ENCODE measurements at regions not wholly inside any gene's neighbourhood (a gene's known extent, or its start where the extent isn't known, plus 50 kb on each side); places are given as distances from the start of the nearest gene placed in this dataset.

DNA sequence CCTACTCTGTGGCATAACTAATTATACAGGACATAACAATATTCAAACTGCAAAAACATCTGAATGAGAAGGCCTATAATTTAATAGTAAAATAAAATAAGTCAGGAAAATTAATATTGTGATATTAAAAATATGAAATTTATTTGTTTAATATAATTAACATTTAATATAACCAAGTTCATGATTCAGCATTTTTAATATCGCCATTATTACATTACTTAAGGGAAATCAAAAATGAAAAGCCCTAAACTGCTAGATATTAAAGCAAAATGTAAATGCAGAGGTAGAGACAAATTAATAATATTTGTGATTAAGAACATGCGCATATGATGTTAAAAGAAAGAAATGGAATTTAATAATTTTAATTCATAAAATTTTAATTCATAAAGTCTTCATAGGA, 683.4 kb upstream of the EYS start:
- Histone ChIP-seq H3K36me3 (ENCODE audit: control insufficient read depth, insufficient read depth, low read length) (no peaks in the 10 kb centered on the region), H3K27ac (ENCODE audit: low read length) (no peak overlapping the region), H3K4me1 (ENCODE audit: control insufficient read depth, insufficient read depth, low read length) (no peaks in the 10 kb centered on the region), H3K4me3 (ENCODE audit: low read length) (no peak overlapping the region), H3K9me3 (ENCODE audit: control insufficient read depth, insufficient read depth, low read length) (no peaks in the 10 kb centered on the region), H3K27me3 (ENCODE audit: control insufficient read depth, insufficient read depth, low read length) (no peaks in the 10 kb centered on the region)
- WGBS (ENCODE audit: insufficient coverage, insufficient read length) = no CpG with 5 or more reads among the region's 2 CpGs
- DNase-seq (ENCODE audit: low read depth, low spot score) = no peak

DNA sequence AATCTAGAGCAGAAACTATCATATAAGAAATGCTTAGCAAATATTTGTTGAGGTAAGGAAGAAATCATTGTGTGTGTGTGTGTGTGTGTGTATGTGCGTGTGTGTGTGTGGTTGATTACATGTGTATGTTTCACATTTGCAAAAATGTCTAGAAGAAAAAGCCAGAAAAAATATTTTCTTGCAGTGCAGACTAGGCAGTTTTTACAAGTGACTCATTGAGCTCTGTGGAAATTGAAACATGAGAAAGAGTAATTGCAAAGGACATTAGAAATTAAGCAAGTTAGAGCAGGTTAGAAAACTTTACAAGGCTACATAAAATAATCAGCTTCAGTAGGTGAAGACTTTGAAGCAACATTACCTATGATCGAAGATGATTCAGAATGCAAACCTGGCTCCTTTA, 669.0 kb upstream of the EYS start:
- no CpG with 5 or more reads among the region's 2 CpGs for WGBS (ENCODE audit: insufficient coverage, insufficient read length)
- no peaks in the 10 kb centered on the region for H3K4me1 ChIP-seq (ENCODE audit: control insufficient read depth, insufficient read depth, low read length)
- H3K9me3 ChIP-seq (ENCODE audit: control insufficient read depth, insufficient read depth, low read length) = no peaks in the 10 kb centered on the region; the same call in 1 of the 2 replicates
- no peak for DNase-seq (ENCODE audit: low read depth, low spot score)
- H3K4me3 ChIP-seq (ENCODE audit: low read length) = no peak overlapping the region
- H3K27ac ChIP-seq (ENCODE audit: low read length) = no peak overlapping the region
- H3K27me3 ChIP-seq (ENCODE audit: control insufficient read depth, insufficient read depth, low read length) = peaks cover 9% of the 10 kb centered on the region
- no peaks in the 10 kb centered on the region for H3K36me3 ChIP-seq (ENCODE audit: control insufficient read depth, insufficient read depth, low read length)

DNA sequence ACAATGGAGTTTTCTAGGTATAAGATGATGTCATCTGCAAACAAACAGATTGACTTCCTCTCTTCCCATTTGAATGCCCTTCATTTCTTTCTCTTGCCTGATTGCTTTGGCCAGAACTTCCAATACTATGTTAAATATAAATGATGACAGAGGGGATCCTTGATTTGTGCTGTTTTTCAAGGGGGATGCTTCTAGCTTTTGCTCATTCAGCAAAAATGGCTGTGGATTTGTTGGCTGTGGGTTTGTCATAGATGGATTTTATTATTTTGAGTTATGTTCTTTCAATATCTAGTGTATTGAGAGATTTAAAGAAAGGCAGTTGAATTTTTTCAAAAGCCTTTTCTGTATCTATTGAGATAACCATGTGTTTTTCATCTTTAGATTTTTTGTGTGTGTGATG, 662.4 kb upstream of the EYS start:
- H3K4me3 ChIP-seq (ENCODE audit: low read length) = no peak overlapping the region
- DNase-seq (ENCODE audit: low read depth, low spot score) = no peak
- H3K27me3 ChIP-seq (ENCODE audit: control insufficient read depth, insufficient read depth, low read length) = peaks cover 9% of the 10 kb centered on the region
- no peaks in the 10 kb centered on the region for H3K36me3 ChIP-seq (ENCODE audit: control insufficient read depth, insufficient read depth, low read length)
- no peak overlapping the region for H3K27ac ChIP-seq (ENCODE audit: low read length)
- no peaks in the 10 kb centered on the region for H3K4me1 ChIP-seq (ENCODE audit: control insufficient read depth, insufficient read depth, low read length)
- no peaks in the 10 kb centered on the region; the same call in 1 of the 2 replicates for H3K9me3 ChIP-seq (ENCODE audit: control insufficient read depth, insufficient read depth, low read length)

DNA sequence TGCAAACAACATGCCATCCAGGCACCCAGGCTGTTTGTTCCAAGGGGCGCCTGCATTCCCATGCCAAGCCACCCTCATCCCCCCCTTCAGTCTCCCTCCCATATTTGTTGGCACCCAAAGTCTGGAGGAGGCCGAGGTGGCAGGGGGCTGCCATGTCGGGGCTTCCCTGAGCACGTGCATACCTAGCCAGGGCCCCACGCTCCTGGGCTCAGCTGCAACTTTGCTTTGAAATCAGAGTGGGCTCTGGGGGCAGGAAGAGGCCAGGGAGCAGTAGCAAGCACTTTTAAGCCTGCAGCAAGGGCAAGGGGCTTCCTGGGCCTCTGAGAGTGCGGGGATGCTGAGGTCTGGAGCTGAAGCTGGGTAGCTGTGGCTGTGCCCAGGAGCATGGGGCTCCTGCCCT, 655.9 kb upstream of the EYS start:
- no CpG with 5 or more reads among the region's 6 CpGs for WGBS (ENCODE audit: insufficient coverage, insufficient read length)
- Histone ChIP-seq H3K27ac (ENCODE audit: low read length) (no peak overlapping the region), H3K4me3 (ENCODE audit: low read length) (no peak overlapping the region), H3K27me3 (ENCODE audit: control insufficient read depth, insufficient read depth, low read length) (no peaks in the 10 kb centered on the region), H3K9me3 (ENCODE audit: control insufficient read depth, insufficient read depth, low read length) (peaks cover 1% of the 10 kb centered on the region; the same call in 1 of the 2 replicates), H3K4me1 (ENCODE audit: control insufficient read depth, insufficient read depth, low read length) (no peaks in the 10 kb centered on the region), H3K36me3 (ENCODE audit: control insufficient read depth, insufficient read depth, low read length) (no peaks in the 10 kb centered on the region)
- DNase-seq (ENCODE audit: low read depth, low spot score) = no peak

DNA sequence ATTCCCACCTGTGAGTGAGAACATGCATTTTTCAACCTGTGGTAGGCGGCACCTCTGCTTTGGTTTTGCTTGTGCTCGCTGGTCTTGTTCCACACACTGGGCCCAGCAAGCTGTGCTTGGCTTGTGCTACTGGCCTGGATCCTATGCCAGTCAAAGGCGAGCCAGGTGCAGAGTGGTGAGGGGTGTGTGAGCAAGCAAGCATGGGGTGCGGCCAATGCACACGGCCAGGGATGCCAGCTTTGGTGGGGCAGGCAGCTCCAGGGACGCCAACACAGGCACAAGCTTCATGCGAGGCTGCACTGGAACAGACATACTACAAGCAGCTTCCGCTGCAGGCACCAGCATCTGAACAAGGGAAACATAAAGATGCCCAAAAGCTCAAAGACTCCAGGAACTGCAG, 654.9 kb upstream of the EYS start:
- Histone ChIP-seq H3K27me3 (ENCODE audit: control insufficient read depth, insufficient read depth, low read length) (no peaks in the 10 kb centered on the region), H3K27ac (ENCODE audit: low read length) (no peak overlapping the region), H3K4me1 (ENCODE audit: control insufficient read depth, insufficient read depth, low read length) (no peaks in the 10 kb centered on the region), H3K36me3 (ENCODE audit: control insufficient read depth, insufficient read depth, low read length) (no peaks in the 10 kb centered on the region), H3K9me3 (ENCODE audit: control insufficient read depth, insufficient read depth, low read length) (peaks cover 1% of the 10 kb centered on the region; the same call in 1 of the 2 replicates), H3K4me3 (ENCODE audit: low read length) (no peak overlapping the region)
- no peak for DNase-seq (ENCODE audit: low read depth, low spot score)
- no CpG with 5 or more reads among the region's 8 CpGs for WGBS (ENCODE audit: insufficient coverage, insufficient read length)

DNA sequence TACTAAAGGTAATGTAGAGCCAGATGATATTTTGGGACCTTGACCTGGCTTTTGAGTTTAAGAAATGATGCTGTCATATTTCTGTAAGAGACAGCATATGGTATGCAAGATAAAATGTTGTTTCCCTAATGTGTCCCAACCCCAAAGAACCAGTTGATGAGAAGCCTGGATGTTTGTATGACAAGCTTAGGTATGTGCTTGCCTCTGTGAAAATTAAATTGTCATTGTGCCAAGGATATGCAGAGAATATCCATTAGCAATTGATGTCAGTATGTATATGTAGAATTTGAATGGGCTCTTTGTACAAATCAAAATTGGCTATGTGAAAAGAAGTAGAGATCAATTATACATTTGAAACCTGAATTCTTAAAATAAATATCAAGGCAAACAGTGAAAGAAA, 650.8 kb upstream of the EYS start:
- Histone ChIP-seq H3K36me3 (ENCODE audit: control insufficient read depth, insufficient read depth, low read length) (no peaks in the 10 kb centered on the region), H3K4me1 (ENCODE audit: control insufficient read depth, insufficient read depth, low read length) (no peaks in the 10 kb centered on the region), H3K4me3 (ENCODE audit: low read length) (no peak overlapping the region), H3K27ac (ENCODE audit: low read length) (no peak overlapping the region), H3K9me3 (ENCODE audit: control insufficient read depth, insufficient read depth, low read length) (peaks cover 1% of the 10 kb centered on the region; the same call in 1 of the 2 replicates), H3K27me3 (ENCODE audit: control insufficient read depth, insufficient read depth, low read length) (no peaks in the 10 kb centered on the region)
- DNase-seq (ENCODE audit: low read depth, low spot score) = no peak

DNA sequence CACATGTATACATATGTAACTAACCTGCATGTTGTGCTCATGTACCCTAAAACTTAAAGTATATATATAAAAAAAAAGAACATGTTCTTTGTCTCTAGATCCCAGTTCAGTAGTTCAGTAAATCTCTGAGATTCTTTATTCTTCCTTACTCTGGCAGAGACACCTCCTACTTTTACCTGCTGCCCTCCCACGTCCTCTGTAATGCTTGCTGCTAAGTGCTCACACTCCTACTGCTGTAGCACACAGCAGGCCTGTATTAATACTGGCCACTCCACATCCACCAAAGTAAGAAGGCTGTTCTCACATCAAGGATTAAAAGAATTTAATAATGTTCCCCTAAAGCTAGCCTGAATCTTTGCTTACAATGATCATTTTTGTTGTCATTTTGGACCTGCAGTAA, 648.4 kb upstream of the EYS start:
- no CpG with 5 or more reads among the region's 1 CpG for WGBS (ENCODE audit: insufficient coverage, insufficient read length)
- no peaks in the 10 kb centered on the region for H3K4me1 ChIP-seq (ENCODE audit: control insufficient read depth, insufficient read depth, low read length)
- no peaks in the 10 kb centered on the region for H3K9me3 ChIP-seq (ENCODE audit: control insufficient read depth, insufficient read depth, low read length)
- no peaks in the 10 kb centered on the region for H3K27me3 ChIP-seq (ENCODE audit: control insufficient read depth, insufficient read depth, low read length)
- H3K36me3 ChIP-seq (ENCODE audit: control insufficient read depth, insufficient read depth, low read length) = no peaks in the 10 kb centered on the region
- no peak overlapping the region for H3K4me3 ChIP-seq (ENCODE audit: low read length)
- H3K27ac ChIP-seq (ENCODE audit: low read length) = no peak overlapping the region
- no peak for DNase-seq (ENCODE audit: low read depth, low spot score)

DNA sequence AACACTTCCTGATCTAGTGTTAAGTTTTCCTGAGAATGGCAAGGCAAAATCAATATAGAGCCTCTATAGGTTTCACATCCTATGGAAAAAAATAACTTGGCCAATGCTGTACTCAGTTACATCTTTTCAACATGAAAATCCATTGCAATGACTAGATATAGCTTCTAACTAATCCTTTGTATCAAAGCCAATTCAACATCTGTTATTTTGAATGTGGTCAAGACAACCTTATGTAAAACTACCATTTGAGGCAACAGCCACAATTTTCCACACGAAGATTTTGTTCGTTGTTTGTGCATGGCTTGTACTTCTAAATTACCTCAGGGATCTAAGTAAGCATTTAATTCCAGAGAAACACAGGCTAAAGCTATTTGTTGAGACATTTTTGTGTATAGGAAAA, 637.8 kb upstream of the EYS start:
- Histone ChIP-seq H3K4me1 (ENCODE audit: control insufficient read depth, insufficient read depth, low read length) (no peaks in the 10 kb centered on the region), H3K9me3 (ENCODE audit: control insufficient read depth, insufficient read depth, low read length) (no peaks in the 10 kb centered on the region), H3K27me3 (ENCODE audit: control insufficient read depth, insufficient read depth, low read length) (no peaks in the 10 kb centered on the region), H3K4me3 (ENCODE audit: low read length) (no peak overlapping the region), H3K36me3 (ENCODE audit: control insufficient read depth, insufficient read depth, low read length) (no peaks in the 10 kb centered on the region), H3K27ac (ENCODE audit: low read length) (no peak overlapping the region)
- DNase-seq (ENCODE audit: low read depth, low spot score) = no peak
- no CpG with 5 or more reads among the region's 2 CpGs for WGBS (ENCODE audit: insufficient coverage, insufficient read length)

DNA sequence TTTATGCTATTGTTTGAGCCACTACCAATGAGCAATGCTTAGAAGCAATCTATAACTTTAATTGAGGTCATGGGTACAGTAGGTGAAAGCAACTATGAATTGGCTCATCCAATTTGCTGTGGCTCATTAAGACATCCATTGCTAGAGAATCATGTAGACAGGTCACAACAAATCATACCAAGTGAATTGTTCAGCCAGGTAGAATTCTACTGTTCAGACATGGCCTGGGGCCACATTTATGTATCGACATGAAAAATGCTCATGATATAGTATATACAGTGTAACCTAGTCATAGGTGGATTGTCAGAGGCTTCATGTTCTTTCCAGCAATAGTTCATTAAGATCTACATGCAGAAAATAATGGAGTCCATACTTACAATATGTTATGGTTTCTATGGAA, 633.7 kb upstream of the EYS start:
- Histone ChIP-seq H3K27me3 (ENCODE audit: control insufficient read depth, insufficient read depth, low read length) (no peaks in the 10 kb centered on the region), H3K4me1 (ENCODE audit: control insufficient read depth, insufficient read depth, low read length) (no peaks in the 10 kb centered on the region), H3K27ac (ENCODE audit: low read length) (no peak overlapping the region), H3K4me3 (ENCODE audit: low read length) (no peak overlapping the region), H3K9me3 (ENCODE audit: control insufficient read depth, insufficient read depth, low read length) (peaks cover 2% of the 10 kb centered on the region; the same call in 1 of the 2 replicates), H3K36me3 (ENCODE audit: control insufficient read depth, insufficient read depth, low read length) (no peaks in the 10 kb centered on the region)
- no CpG with 5 or more reads among the region's 1 CpG for WGBS (ENCODE audit: insufficient coverage, insufficient read length)
- no peak for DNase-seq (ENCODE audit: low read depth, low spot score)

DNA sequence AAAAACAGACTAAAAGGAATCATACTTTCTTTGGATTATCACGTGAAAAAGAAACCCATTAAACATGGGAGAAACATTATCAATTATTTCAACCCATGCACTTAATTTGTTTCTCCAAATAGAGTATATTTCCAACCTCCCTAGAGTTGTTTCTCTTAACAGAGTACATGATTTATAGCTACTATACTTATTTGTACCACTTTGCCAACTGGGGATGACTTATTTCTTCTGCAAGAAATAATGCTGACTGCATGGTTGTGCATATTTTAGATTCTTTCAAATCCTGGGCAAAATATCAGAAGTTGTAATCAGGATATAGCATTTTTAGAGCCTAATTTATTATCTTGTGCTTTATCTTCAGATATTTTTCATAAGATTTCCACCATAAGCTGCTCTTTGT, 629.1 kb upstream of the EYS start:
- no peak for DNase-seq (ENCODE audit: low read depth, low spot score)
- no peak overlapping the region for H3K27ac ChIP-seq (ENCODE audit: low read length)
- H3K4me1 ChIP-seq (ENCODE audit: control insufficient read depth, insufficient read depth, low read length) = no peaks in the 10 kb centered on the region

DNA sequence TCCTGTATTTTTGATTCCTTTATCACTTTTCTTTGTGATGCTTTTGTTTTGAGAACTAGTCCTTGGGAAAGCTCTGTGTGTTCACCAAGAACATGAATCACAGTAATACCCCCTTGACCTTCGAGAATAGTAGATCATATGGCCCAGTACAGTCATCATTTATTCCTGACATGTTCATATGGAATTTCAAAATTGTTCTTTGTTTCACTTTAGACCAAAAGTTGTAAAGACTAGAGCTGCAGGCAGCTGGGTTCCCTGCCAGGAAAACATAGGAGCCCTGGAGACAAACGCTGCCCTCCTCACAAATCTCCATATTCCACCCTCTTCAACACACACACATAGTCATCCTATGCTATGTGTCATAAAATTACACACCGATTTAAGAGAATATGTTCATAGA, 621.2 kb upstream of the EYS start:
- WGBS (ENCODE audit: insufficient coverage, insufficient read length) = no CpG with 5 or more reads among the region's 3 CpGs
- no peaks in the 10 kb centered on the region for H3K4me1 ChIP-seq (ENCODE audit: control insufficient read depth, insufficient read depth, low read length)
- no peaks in the 10 kb centered on the region for H3K9me3 ChIP-seq (ENCODE audit: control insufficient read depth, insufficient read depth, low read length)
- DNase-seq (ENCODE audit: low read depth, low spot score) = no peak
- no peak overlapping the region for H3K4me3 ChIP-seq (ENCODE audit: low read length)
- H3K27me3 ChIP-seq (ENCODE audit: control insufficient read depth, insufficient read depth, low read length) = no peaks in the 10 kb centered on the region
- H3K36me3 ChIP-seq (ENCODE audit: control insufficient read depth, insufficient read depth, low read length) = no peaks in the 10 kb centered on the region
- no peak overlapping the region for H3K27ac ChIP-seq (ENCODE audit: low read length)

More for the DNA sequence above, 629.1 kb upstream of the EYS start:
- Histone ChIP-seq H3K4me3 (ENCODE audit: low read length) (no peak overlapping the region), H3K9me3 (ENCODE audit: control insufficient read depth, insufficient read depth, low read length) (peaks cover 2% of the 10 kb centered on the region; the same call in 1 of the 2 replicates), H3K36me3 (ENCODE audit: control insufficient read depth, insufficient read depth, low read length) (no peaks in the 10 kb centered on the region), H3K27me3 (ENCODE audit: control insufficient read depth, insufficient read depth, low read length) (no peaks in the 10 kb centered on the region)
- WGBS (ENCODE audit: insufficient coverage, insufficient read length) = no CpG with 5 or more reads among the region's 1 CpG

Measured in iPS DF 6.9 (cell line).